HG02973 (cell line): ENCODE measurements at regions not wholly inside any gene's neighbourhood (a gene's known extent, or its start where the extent isn't known, plus 50 kb on each side); places are given as distances from the start of the nearest gene placed in this dataset.
"Not testable (repeated sequence)": the region's sequence is repeated elsewhere in the genome, so short reads cannot be mapped to it uniquely, and the experiment has no call there.

Experiments used
- ATAC-seq: cut with Tn5 transposase; IDR thresholded peaks from one replicate; pipeline ENCODE4 v1.9.1; 2021; ENCODE audit warnings: moderate library complexity; ENCODE audit not compliant: unreplicated experiment

GRCh38 chr7:140283472-140283871 lies 106.7 kb upstream of the KDM7A start:
- no peak for ATAC-seq

DNA sequence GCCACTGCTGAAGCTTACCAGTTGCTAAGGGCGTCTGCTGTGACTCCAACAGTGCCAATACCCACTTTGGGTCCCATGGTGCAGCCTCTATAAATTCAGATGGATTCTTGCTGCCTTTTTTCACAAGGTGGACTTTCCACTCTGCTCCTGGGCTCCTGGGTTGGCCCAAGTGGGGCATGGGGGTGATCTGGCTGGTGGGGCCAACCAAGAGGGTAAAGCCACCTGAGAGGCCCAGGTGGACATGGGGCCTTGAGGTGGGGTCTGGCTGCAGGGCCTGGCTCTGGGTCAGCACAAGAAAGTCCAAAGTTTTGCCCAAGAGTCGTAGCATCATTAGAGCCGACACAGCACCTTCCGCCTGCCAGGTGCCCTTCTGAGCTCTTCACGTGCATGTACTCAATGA lies 105.2 kb upstream of the KDM7A start:
- ATAC-seq, result no peak

GRCh38 chr7:140281255-140281654 lies 104.5 kb upstream of the KDM7A start:
- ATAC-seq, result no peak

- no peak for ATAC-seq
These were observed 99.2 kb upstream of the KDM7A start for GRCh38 chr7:140276001-140276400.

- ATAC-seq, result no peak
These were observed 98.5 kb upstream of the KDM7A start for GRCh38 chr7:140275069-140275965.

DNA sequence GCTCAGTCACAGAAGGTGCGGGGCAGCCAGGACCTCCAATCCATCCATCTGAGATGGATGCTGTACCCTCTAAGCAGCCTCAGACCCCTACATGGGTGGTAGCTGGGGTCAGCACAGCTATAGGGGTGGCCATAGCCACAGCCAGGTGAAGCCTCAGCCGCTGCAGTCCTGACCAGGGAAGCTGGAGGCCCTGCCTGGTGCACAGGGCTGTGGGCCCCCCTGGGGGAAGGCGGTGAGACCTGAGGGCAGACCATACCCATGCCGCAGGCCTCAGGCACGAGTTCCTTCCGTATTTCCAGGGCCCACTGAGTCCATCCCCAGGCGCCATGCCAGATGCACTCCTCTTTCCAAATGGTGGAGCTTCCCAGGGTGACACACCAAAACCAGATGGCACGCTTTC lies 96.6 kb upstream of the KDM7A start:
- ATAC-seq, result no peak

DNA sequence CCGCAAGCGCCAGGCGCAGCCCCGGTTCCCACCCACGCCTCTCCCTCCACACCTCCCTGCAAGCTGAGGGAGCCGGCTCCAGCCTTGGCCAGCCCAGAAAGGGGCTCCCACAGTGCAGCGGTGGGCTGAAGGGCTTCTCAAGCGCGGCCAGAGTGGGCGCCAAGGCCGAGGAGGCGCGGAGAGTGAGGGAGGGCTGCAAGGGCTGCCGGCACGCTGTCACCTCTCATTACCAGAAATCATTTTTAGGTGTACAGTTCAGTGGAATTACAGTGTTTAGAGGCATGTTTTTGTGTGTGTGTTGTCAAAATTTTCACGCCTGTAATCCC lies 94.8 kb upstream of the KDM7A start:
- ATAC-seq, result not testable (repeated sequence)

DNA sequence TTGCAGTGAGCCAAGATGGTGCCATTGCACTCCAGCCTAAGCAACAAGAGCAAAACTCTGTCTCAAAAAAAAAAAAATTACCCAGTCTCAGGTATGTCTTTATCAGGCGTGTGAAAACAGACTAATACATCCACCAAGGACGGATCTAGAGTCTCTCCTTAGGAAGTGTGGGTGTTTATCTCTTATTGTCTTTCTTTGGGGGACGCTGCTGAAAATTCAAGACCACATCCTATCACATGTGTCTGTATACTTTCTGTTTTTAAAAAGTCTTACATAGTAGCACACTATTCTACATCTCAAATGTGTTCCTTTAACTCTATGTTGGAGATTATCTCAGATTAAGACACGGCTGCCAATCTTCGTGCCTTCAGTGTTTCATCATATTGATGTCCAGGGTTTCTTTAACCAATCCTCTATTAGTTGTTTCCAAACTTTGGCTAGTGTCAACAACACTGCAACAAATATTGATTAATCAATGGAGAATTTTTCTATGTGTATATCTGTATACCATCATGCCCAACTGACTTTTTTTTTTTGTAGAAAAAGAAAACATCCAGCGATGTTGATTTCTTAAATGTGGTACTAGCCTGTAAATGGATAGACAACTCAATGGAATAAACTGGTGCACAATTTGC lies 92.3 kb upstream of the KDM7A start:
- no peak for ATAC-seq

DNA sequence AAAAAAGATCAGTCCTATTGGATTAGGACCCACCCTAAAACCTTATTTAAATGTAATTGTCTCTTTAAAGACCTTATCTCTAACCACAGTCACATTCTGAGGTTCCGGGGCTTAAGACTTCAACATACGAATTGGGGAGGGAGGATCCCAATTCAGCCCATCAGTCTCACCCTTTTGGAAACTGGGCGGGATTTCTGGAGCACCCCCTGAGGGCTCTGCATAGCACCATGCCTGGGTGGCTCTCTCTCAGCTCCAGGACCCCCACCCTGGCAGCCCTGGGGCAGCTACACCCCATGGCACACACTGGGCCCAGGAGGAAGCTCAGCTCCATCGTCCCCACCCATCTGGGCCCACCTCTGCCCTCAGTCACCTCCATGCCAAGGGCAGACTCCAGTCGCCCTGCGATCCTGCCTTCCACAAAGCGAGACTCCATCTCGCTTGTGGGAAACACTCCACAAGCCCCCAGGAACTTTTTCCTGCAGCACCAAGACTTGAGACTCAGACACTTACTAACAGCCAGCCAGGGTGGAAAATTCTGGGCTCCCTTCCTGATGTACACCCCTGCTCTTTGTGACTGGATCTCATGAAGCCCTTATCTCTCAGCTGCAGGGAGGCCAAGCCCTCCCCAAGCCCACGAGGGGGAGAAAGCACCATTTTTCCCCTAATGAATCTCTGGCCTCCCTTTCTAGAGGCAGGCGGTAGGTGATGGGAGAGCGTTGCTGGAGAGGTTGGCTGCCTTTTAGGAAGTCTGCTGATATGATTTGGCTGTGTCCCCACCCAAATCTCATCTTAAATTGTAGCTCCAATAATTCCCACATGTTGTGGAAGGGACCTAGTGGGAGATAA lies 90.8 kb upstream of the KDM7A start:
- ATAC-seq, result no peak

GRCh38 chr7:140263277-140263676 lies 86.5 kb upstream of the KDM7A start:
- no peak for ATAC-seq

- ATAC-seq, result no peak
These were observed 85.6 kb upstream of the KDM7A start for GRCh38 chr7:140262242-140262903.

DNA sequence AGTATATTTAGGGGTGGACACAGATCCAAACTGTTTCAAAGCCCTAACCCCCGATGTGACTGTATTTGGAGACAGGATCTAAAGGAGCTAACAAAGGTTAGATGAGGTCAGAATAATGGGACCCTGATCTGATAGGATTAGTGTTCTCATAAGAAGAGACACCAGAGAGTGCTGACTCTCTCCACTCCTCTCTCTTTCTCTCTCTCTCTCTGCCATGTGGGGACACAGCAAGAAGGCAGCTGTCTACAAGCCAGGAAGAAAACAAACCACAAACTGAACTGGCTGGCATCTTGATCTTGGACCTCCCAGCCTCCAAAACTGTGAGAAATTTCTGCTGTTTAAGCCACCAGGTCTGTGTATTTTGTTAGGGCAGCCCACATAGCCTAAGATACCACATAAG lies 84.7 kb upstream of the KDM7A start:
- no peak for ATAC-seq

GRCh38 chr7:140261105-140261486 lies 84.3 kb upstream of the KDM7A start:
- ATAC-seq, result no peak

GRCh38 chr7:140260352-140261104 lies 83.7 kb upstream of the KDM7A start:
- no peak for ATAC-seq

GRCh38 chr7:140257278-140257677 lies 80.5 kb upstream of the KDM7A start:
- ATAC-seq, result not testable (repeated sequence)

GRCh38 chr7:140254976-140255375 lies 78.2 kb upstream of the KDM7A start:
- ATAC-seq, result not testable (repeated sequence)

DNA sequence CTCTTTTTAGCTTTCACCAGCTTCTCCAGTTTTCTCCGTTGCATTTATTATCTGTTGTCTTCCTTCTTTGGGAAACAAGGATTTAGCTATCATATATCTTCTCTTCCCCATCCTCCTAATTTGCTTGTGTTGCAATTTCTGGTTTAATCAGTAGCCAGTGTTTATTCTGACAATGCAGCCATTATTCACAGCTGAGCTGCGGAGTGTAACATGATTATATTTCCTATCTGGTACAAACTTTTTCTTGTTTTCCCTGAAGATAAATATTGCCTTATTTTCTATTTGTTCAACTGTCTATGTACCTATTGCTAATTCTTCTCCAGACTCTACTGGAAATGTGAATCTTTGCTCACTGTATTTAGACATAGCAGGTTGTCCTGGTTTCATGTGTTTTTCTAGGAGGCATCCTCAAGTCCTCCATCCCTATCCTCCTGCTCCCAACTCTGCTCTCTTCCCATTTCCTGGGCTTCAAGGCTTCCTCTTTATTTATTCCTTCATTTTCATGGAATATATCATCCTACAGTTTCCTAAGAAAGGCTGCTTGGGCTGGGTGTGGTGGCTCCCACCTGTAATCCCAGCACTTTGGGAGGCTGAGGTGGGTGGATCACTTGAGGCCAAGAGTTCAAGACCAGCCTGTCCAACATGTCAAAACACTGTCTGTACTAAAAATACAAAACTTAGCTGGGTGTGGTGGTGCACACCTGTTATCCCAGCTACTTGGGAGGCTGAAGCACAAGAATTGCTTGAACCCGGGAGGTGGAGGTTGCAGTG lies 72.4 kb upstream of the KDM7A start:
- no peak for ATAC-seq

GRCh38 chr7:140247559-140247958 lies 70.8 kb upstream of the KDM7A start:
- ATAC-seq, result no peak

- ATAC-seq, result no peak
These were observed 68.9 kb upstream of the KDM7A start for GRCh38 chr7:140245611-140246105.
